GM19025 (cell line): ENCODE measurements at regions not wholly inside any gene's neighbourhood (a gene's known extent, or its start where the extent isn't known, plus 50 kb on each side); places are given as distances from the start of the nearest gene placed in this dataset.
"Not testable (repeated sequence)": the region's sequence is repeated elsewhere in the genome, so short reads cannot be mapped to it uniquely, and the experiment has no call there.

Experiments used
- ATAC-seq: cut with Tn5 transposase; IDR thresholded peaks from one replicate; pipeline ENCODE4 v1.9.1; 2021; ENCODE audit warnings: mild to moderate bottlenecking, low read depth, moderate library complexity; ENCODE audit not compliant: unreplicated experiment

GRCh38 chr4:179586460-179586859, 2144.2 kb upstream of the AGA start:
- ATAC-seq, result no peak

GRCh38 chr4:179595671-179596410, 2153.6 kb upstream of the AGA start:
- ATAC-seq, result no peak

GRCh38 chr4:179596621-179597020, 2154.4 kb upstream of the AGA start:
- no peak for ATAC-seq

- no peak for ATAC-seq
Observed at GRCh38 chr4:179597301-179597700, 2155.1 kb upstream of the AGA start.

- no peak for ATAC-seq
Observed at GRCh38 chr4:179601671-179602070, 2159.4 kb upstream of the AGA start.

- ATAC-seq, result no peak
Observed at GRCh38 chr4:179605196-179605595, 2163.0 kb upstream of the AGA start.

GRCh38 chr4:179607003-179607402, 2164.8 kb upstream of the AGA start:
- ATAC-seq, result no peak

GRCh38 chr4:179615704-179616103, 2173.5 kb upstream of the AGA start:
- ATAC-seq, result no peak

- no peak for ATAC-seq
Observed at GRCh38 chr4:179618966-179619365, 2176.7 kb upstream of the AGA start.

- ATAC-seq, result no peak
Observed at GRCh38 chr4:179624768-179625181, 2182.5 kb upstream of the AGA start.

- ATAC-seq, result no peak
Observed at GRCh38 chr4:179625406-179625805, 2183.2 kb upstream of the AGA start.

- no peak for ATAC-seq
Observed at GRCh38 chr4:179626687-179627086, 2184.4 kb upstream of the AGA start.

- no peak for ATAC-seq
Observed at GRCh38 chr4:179631321-179631720, 2189.1 kb upstream of the AGA start.

GRCh38 chr4:179634862-179635261, 2192.6 kb upstream of the AGA start:
- no peak for ATAC-seq

GRCh38 chr4:179662522-179662921, 2220.3 kb upstream of the AGA start:
- no peak for ATAC-seq

GRCh38 chr4:179663641-179664429, 2221.6 kb upstream of the AGA start:
- no peak for ATAC-seq

GRCh38 chr4:179664430-179665027, 2222.3 kb upstream of the AGA start:
- no peak for ATAC-seq

- no peak for ATAC-seq
Observed at GRCh38 chr4:179666226-179666625, 2224.0 kb upstream of the AGA start.

GRCh38 chr4:179671609-179672008, 2229.4 kb upstream of the AGA start:
- ATAC-seq, result no peak

- no peak for ATAC-seq
Observed at GRCh38 chr4:179678093-179678814, 2236.0 kb upstream of the AGA start.

GRCh38 chr4:179683661-179684060, 2241.4 kb upstream of the AGA start:
- ATAC-seq, result not testable (repeated sequence)
